ENCODE measurements at regions not wholly inside any gene's neighbourhood (a gene's known extent, or its start where the extent isn't known, plus 50 kb on each side); places are given as distances from the start of the nearest gene placed in this dataset. TPM values are rescaled to one million over a fixed set of nuclear protein-coding genes. Genes with fewer than 3 reads are reported as not detected.

DNA sequence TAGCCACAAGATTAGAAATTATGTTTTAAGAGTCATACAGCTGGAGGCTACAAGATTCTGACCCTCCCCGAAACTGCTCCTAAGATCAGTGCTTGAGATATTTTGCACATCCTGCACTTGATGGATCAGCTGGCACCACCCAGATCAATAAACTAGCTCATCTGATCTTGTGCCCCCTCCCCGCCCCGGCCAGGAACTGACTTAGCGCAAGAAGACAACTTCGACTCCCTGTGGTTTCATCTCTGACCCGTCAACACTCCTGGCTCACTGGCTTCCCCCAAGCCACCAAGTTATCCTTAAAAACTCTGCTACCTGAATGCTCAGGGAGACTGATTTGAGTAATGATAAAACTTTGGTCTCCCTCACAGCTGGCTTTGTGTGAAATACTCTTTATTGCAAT is 73.5 kb upstream of the NPSR1 start:
- ATAC-seq (ENCODE audit: low FRiP score), result no peak
- TF ChIP-seq, protein P1, sequence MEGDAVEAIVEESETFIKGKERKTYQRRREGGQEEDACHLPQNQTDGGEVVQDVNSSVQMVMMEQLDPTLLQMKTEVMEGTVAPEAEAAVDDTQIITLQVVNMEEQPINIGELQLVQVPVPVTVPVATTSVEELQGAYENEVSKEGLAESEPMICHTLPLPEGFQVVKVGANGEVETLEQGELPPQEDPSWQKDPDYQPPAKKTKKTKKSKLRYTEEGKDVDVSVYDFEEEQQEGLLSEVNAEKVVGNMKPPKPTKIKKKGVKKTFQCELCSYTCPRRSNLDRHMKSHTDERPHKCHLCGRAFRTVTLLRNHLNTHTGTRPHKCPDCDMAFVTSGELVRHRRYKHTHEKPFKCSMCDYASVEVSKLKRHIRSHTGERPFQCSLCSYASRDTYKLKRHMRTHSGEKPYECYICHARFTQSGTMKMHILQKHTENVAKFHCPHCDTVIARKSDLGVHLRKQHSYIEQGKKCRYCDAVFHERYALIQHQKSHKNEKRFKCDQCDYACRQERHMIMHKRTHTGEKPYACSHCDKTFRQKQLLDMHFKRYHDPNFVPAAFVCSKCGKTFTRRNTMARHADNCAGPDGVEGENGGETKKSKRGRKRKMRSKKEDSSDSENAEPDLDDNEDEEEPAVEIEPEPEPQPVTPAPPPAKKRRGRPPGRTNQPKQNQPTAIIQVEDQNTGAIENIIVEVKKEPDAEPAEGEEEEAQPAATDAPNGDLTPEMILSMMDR (IDR thresholded peaks at IDR 0.05), result no peak
- DNase-seq (ENCODE audit: low spot score), result no peak

DNA sequence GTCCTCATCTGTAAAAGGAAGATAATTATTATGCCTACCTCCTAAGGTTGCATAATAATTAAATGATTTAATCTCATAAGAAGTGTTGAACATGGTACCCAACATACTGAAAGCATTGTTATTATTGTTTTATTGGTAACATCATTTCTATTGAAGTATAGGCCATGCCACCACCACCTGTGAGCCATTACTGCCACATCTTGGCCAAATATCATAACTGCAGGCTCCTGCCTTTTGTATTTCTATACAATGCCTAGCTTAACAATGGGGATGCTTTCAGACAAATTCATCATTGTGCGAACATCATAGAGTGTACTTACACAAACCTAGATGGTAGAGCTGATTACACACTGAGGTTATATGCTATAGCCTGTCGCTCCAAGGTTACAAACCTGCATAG is 61.1 kb upstream of the NPSR1 start:
- no peak for DNase-seq (ENCODE audit: low spot score)
- TF ChIP-seq, protein P1 (IDR thresholded peaks at IDR 0.05), result no peak
- no peak for ATAC-seq (ENCODE audit: low FRiP score)

DNA sequence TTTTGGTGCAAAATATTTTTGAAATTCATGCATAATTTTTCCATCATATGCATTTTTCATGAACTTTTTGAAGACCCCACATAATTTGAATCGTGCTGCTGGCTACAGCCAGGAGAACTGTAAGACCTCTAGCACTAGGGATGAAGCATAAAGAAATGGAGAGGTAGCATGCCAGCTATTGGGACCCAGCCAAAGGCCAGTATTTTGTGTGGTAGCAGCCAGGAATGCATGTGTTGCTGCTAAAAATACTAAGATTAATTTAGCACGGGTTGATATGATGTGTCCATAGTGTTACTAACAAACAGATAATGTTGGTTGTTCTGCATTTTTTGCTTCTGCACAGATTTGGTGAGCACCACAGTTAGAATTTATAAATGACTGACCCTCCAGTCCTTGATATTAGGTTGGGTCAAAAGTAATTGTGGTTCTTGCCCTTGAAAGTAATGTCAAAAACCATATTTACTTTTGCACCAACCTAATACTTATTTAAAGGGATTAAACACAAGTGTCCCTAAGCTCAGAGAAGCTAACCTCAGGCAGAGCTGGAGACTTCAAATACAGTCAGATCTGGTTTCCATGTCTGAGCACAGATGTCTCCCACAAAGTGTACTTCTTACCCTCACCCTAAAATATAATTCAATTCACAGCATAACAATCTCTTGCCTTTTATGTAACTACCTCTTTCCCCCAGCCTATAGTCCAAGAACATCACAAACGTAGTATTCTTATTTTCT is 54.1 kb upstream of the NPSR1 start:
- ATAC-seq (ENCODE audit: low FRiP score), result no peak
- no peak for DNase-seq (ENCODE audit: low spot score)
- TF ChIP-seq, protein P1 (IDR thresholded peaks at IDR 0.05), result no peak

Small RNA genes lying in the stretch of these regions (small RNA-seq; reads per million reads assigned to genes)
- gene RNU6-438P, result not detected
